ENCODE measurements at regions not wholly inside any gene's neighbourhood (a gene's known extent, or its start where the extent isn't known, plus 50 kb on each side); places are given as distances from the start of the nearest gene placed in this dataset.

GRCh38 chr13:72435251-72435650 is 292.2 kb downstream of the MZT1 start:
- Mint-ChIP-seq H3K4me1 (no peaks in the 10 kb centered on the region), H3K9me3 (ENCODE audit: low read depth) (no peaks in the 10 kb centered on the region), H3K27ac (no peak overlapping the region), H3K27me3 (no peaks in the 10 kb centered on the region), H3K4me3 (no peak overlapping the region), H3K36me3 (no peaks in the 10 kb centered on the region)
- DNase-seq: no peak
- CTCF ChIA-PET: no interaction called here
- ATAC-seq: no peak

- Mint-ChIP-seq H3K27ac (no peak overlapping the region), H3K9me3 (ENCODE audit: low read depth) (no peaks in the 10 kb centered on the region), H3K27me3 (no peaks in the 10 kb centered on the region), H3K4me1 (no peaks in the 10 kb centered on the region), H3K4me3 (no peak overlapping the region), H3K36me3 (no peaks in the 10 kb centered on the region)
- ATAC-seq: no peak
- no peak for DNase-seq
- CTCF ChIA-PET: no interaction called here
Measured at GRCh38 chr13:72431981-72432682, 295.3 kb downstream of the MZT1 start.

- Mint-ChIP-seq H3K9me3 (ENCODE audit: low read depth) (no peaks in the 10 kb centered on the region), H3K36me3 (no peaks in the 10 kb centered on the region), H3K4me3 (no peak overlapping the region), H3K27me3 (no peaks in the 10 kb centered on the region), H3K4me1 (no peaks in the 10 kb centered on the region), H3K27ac (no peak overlapping the region)
- CTCF ChIA-PET: no interaction called here
- DNase-seq: no peak
- ATAC-seq: no peak
Measured at GRCh38 chr13:72430923-72431322, 296.5 kb downstream of the MZT1 start.

GRCh38 chr13:72427757-72428528 is 299.5 kb downstream of the MZT1 start:
- H3K4me3 Mint-ChIP-seq: no peak overlapping the region
- no peak overlapping the region for H3K27ac Mint-ChIP-seq
- H3K36me3 Mint-ChIP-seq: no peaks in the 10 kb centered on the region
- H3K27me3 Mint-ChIP-seq: no peaks in the 10 kb centered on the region
- H3K9me3 Mint-ChIP-seq (ENCODE audit: low read depth): no peaks in the 10 kb centered on the region
- no peaks in the 10 kb centered on the region for H3K4me1 Mint-ChIP-seq
- DNase-seq: no peak
- CTCF ChIA-PET: no interaction called here
- no peak for ATAC-seq

- H3K36me3 Mint-ChIP-seq: no peaks in the 10 kb centered on the region
- ATAC-seq: no peak
- no peaks in the 10 kb centered on the region for H3K4me1 Mint-ChIP-seq
- H3K9me3 Mint-ChIP-seq (ENCODE audit: low read depth): no peaks in the 10 kb centered on the region
- H3K4me3 Mint-ChIP-seq: no peak overlapping the region
- CTCF ChIA-PET: no interaction called here
- no peaks in the 10 kb centered on the region for H3K27me3 Mint-ChIP-seq
- H3K27ac Mint-ChIP-seq: no peak overlapping the region
- DNase-seq: no peak
Measured at GRCh38 chr13:72424059-72424458, 303.4 kb downstream of the MZT1 start.

GRCh38 chr13:72415817-72416216 is 311.6 kb downstream of the MZT1 start:
- H3K36me3 Mint-ChIP-seq: no peaks in the 10 kb centered on the region

DNA sequence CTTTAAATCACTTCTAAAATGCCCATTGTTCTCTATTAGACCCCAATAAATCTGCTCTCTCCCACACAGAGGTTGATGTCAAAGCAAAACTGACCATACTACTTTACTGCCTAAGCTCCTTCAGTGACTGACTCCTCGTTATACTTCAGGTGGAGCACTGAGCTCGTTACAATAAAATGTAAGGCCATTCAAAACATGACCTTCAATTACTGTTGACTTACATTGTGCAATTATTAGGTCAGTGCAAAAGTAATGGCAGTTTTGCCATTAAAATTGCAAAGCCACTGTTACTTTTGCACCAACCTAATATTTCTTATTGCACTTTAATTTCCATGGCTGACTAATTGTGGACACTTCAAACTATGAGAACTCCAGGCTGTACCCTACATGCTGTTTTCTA is 314.9 kb downstream of the MZT1 start:
- CTCF ChIA-PET: no interaction called here
- no peaks in the 10 kb centered on the region for H3K9me3 Mint-ChIP-seq (ENCODE audit: low read depth)
- no peaks in the 10 kb centered on the region for H3K4me1 Mint-ChIP-seq
- H3K4me3 Mint-ChIP-seq: no peak overlapping the region
- H3K27me3 Mint-ChIP-seq: no peaks in the 10 kb centered on the region
- no peak overlapping the region for H3K27ac Mint-ChIP-seq
- ATAC-seq: no peak
- H3K36me3 Mint-ChIP-seq: no peaks in the 10 kb centered on the region
- no peak for DNase-seq

More at GRCh38 chr13:72415817-72416216, 311.6 kb downstream of the MZT1 start:
- DNase-seq (no peak), ATAC-seq (no peak)
- CTCF ChIA-PET: no interaction called here
- no peaks in the 10 kb centered on the region for H3K9me3 Mint-ChIP-seq (ENCODE audit: low read depth)
- no peak overlapping the region for H3K27ac Mint-ChIP-seq
- no peaks in the 10 kb centered on the region for H3K4me1 Mint-ChIP-seq
- no peaks in the 10 kb centered on the region for H3K27me3 Mint-ChIP-seq
- no peak overlapping the region for H3K4me3 Mint-ChIP-seq

DNA sequence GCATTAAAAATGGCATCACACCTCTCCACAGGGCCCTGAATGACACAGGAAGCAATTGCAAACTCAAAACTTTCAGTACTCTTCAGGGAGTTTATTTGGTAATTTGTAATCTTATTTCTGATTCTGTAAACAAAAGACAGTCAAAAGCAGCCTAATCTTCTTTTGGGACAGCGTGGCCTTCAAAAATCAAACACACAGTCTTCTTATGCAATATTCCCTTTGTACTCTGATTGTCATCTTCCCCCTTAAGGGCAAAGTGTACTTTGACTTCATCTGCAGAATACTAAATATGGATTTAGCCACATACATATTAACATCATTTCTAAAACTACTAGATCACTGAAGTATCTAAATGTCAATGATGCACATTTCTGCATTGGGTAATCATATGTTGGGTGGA is 322.0 kb downstream of the MZT1 start:
- ATAC-seq (no peak), DNase-seq (no peak)
- H3K27ac Mint-ChIP-seq: no peak overlapping the region
- H3K4me1 Mint-ChIP-seq: no peaks in the 10 kb centered on the region
- CTCF ChIA-PET: no interaction called here
- H3K36me3 Mint-ChIP-seq: no peaks in the 10 kb centered on the region
- no peaks in the 10 kb centered on the region for H3K27me3 Mint-ChIP-seq
- H3K4me3 Mint-ChIP-seq: no peak overlapping the region
- no peaks in the 10 kb centered on the region for H3K9me3 Mint-ChIP-seq (ENCODE audit: low read depth)

DNA sequence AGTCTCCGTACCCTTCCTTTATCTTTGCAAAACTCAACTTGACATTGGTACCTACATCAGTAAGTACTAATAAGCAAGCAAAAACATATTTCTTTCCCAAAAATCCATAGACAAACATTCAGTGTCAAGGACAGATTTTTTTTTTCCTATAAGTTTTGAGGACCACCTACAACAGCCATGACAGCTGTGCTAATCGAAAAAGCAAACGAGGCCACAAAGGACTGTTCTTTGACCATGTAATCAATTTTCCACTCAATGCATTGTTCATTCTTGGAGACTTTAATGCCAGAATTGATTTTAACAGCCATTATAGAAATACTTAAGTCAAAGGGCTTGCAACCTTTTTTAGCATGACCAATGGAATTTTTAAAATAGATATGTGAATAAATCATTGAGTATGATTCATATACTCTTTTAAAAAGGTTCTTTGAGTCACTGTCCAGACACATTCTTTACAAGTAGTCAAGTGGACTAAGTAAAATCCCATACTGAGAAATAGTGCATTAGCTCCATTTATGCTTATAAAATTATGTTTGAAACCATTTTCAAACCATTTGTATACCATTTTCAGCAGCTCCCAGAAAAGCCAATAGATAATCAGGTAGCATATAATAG is 323.9 kb downstream of the MZT1 start:
- CTCF ChIA-PET: no interaction called here
- Mint-ChIP-seq H3K9me3 (ENCODE audit: low read depth) (no peaks in the 10 kb centered on the region), H3K4me3 (no peak overlapping the region), H3K36me3 (no peaks in the 10 kb centered on the region), H3K27me3 (no peaks in the 10 kb centered on the region), H3K27ac (no peak overlapping the region), H3K4me1 (no peaks in the 10 kb centered on the region)
- ATAC-seq (no peak), DNase-seq (no peak)

GRCh38 chr13:72400856-72401255 is 326.6 kb downstream of the MZT1 start:
- H3K27ac Mint-ChIP-seq: no peak overlapping the region
- no peak for DNase-seq
- H3K27me3 Mint-ChIP-seq: no peaks in the 10 kb centered on the region
- no peaks in the 10 kb centered on the region for H3K4me1 Mint-ChIP-seq
- H3K36me3 Mint-ChIP-seq: no peaks in the 10 kb centered on the region
- no peaks in the 10 kb centered on the region for H3K9me3 Mint-ChIP-seq (ENCODE audit: low read depth)
- H3K4me3 Mint-ChIP-seq: no peak overlapping the region
- CTCF ChIA-PET: no interaction called here
- no peak for ATAC-seq

DNA sequence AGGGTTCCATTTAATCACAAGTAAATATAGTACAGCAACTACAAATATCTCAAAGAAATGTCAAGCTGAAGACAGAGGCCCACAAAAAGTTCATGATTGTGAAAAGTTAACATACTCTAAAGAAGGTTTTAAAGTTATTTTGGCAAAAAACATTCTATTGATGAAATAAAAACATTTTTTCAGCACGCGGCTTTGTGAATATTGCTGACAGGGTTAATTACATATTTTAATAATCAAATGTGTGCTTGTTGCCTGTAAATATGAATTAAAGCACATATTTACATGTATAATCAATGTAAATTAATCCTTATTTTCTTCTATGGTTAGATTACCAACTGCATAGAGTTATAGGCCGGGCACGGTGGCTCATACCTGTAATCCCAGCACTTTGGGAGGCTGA is 328.1 kb downstream of the MZT1 start:
- ATAC-seq (no peak), DNase-seq (no peak)
- CTCF ChIA-PET: no interaction called here
- no peak overlapping the region for H3K4me3 Mint-ChIP-seq
- no peaks in the 10 kb centered on the region for H3K9me3 Mint-ChIP-seq (ENCODE audit: low read depth)
- no peaks in the 10 kb centered on the region for H3K4me1 Mint-ChIP-seq
- H3K36me3 Mint-ChIP-seq: no peaks in the 10 kb centered on the region
- no peak overlapping the region for H3K27ac Mint-ChIP-seq
- no peaks in the 10 kb centered on the region for H3K27me3 Mint-ChIP-seq

- ATAC-seq (no peak), DNase-seq (no peak)
- Mint-ChIP-seq H3K9me3 (ENCODE audit: low read depth) (no peaks in the 10 kb centered on the region), H3K27ac (no peak overlapping the region), H3K4me3 (no peak overlapping the region), H3K4me1 (no peaks in the 10 kb centered on the region), H3K36me3 (no peaks in the 10 kb centered on the region), H3K27me3 (no peaks in the 10 kb centered on the region)
- CTCF ChIA-PET: no interaction called here
Measured at GRCh38 chr13:72397265-72397664, 330.2 kb downstream of the MZT1 start.

- Mint-ChIP-seq H3K4me3 (no peak overlapping the region), H3K9me3 (ENCODE audit: low read depth) (no peaks in the 10 kb centered on the region), H3K4me1 (no peaks in the 10 kb centered on the region), H3K36me3 (no peaks in the 10 kb centered on the region), H3K27me3 (no peaks in the 10 kb centered on the region), H3K27ac (no peak overlapping the region)
- CTCF ChIA-PET: no interaction called here
- no peak for ATAC-seq
- no peak for DNase-seq
Measured at GRCh38 chr13:72390909-72391308, 336.5 kb downstream of the MZT1 start.

- Mint-ChIP-seq H3K4me3 (no peak overlapping the region), H3K27ac (no peak overlapping the region), H3K9me3 (ENCODE audit: low read depth) (no peaks in the 10 kb centered on the region), H3K27me3 (no peaks in the 10 kb centered on the region), H3K36me3 (no peaks in the 10 kb centered on the region), H3K4me1 (no peaks in the 10 kb centered on the region)
- DNase-seq (no peak), ATAC-seq (no peak)
- CTCF ChIA-PET: no interaction called here
Measured at GRCh38 chr13:72386138-72386684, 341.2 kb downstream of the MZT1 start.
